Chondrocyte (in vitro differentiated cells): ENCODE measurements at regions not wholly inside any gene's neighbourhood (a gene's known extent, or its start where the extent isn't known, plus 50 kb on each side); places are given as distances from the start of the nearest gene placed in this dataset.
A peak's percentile ranks its signal among the peaks of the same experiment; 100 is the strongest.

Experiments
- DNase-seq: peaks from one replicate; pipeline ENCODE4 v3.0.0; 2021; ENCODE audit warnings: mixed read lengths, low spot score
- H3K27ac Mint-ChIP-seq: one replicate; pipeline ENCODE4 v1.8.0; 2021; ENCODE audit warnings: mild to moderate bottlenecking, moderate library complexity, mixed read lengths; ENCODE audit not compliant: unreplicated experiment
- H3K27me3 Mint-ChIP-seq: 2 replicates; pipeline ENCODE4 v1.8.0; 2021; ENCODE audit warnings: low read depth, mixed read lengths
- H3K36me3 Mint-ChIP-seq: 2 replicates; pipeline ENCODE4 v1.8.0; 2021; ENCODE audit warnings: low read depth, mixed read lengths
- H3K4me1 Mint-ChIP-seq: 2 replicates; pipeline ENCODE4 v1.8.0; 2021; ENCODE audit warnings: low read depth, mild to moderate bottlenecking, mixed read lengths
- H3K4me3 Mint-ChIP-seq: one replicate; pipeline ENCODE4 v1.8.0; 2021; ENCODE audit warnings: mild to moderate bottlenecking, moderate library complexity, mixed read lengths; ENCODE audit not compliant: unreplicated experiment
- H3K9me3 Mint-ChIP-seq: 2 replicates; pipeline ENCODE4 v1.8.0; 2021; ENCODE audit warnings: low read depth, mixed read lengths
- CTCF ChIP-seq: fragments of 200-600 bp; sonication (generic); IDR thresholded peaks from 2 replicates; pipeline ENCODE4 v1.5.0; 2021; ENCODE audit warnings: antibody characterized with exemption, mild to moderate bottlenecking, moderate library complexity

DNA sequence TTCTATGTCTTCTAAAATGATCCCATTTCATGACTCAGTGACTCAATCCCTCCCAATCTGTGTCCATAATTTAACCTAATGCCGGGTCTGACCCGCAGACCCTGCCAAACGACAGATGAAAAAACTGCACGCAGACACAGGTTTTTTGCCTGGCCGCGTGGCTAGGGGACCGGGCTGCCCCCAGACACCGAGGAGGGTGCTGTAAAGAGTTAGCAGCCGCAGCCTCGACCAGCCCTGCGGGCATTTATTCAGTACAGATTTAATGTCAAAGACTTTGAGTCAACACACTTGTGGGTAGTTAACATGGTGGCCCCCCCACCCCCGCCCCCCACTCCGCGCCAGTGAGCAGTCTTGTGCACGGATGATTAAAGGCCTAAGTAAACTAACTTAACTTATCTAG lies 1324.7 kb downstream of the GATA3 start:
- Mint-ChIP-seq H3K9me3 (peaks cover 3% of the 10 kb centered on the region), H3K27ac (no peak overlapping the region), H3K4me3 (no peak overlapping the region), H3K4me1 (no peaks in the 10 kb centered on the region), H3K27me3 (peaks cover 14% of the 10 kb centered on the region), H3K36me3 (no peaks in the 10 kb centered on the region)
- no peak for DNase-seq
- TF ChIP-seq CTCF = no peak

- Mint-ChIP-seq H3K9me3 (peaks cover 3% of the 10 kb centered on the region), H3K27me3 (peaks cover 16% of the 10 kb centered on the region), H3K36me3 (no peaks in the 10 kb centered on the region), H3K4me3 (no peak overlapping the region), H3K4me1 (no peaks in the 10 kb centered on the region), H3K27ac (no peak overlapping the region)
- no peak for DNase-seq
- TF ChIP-seq CTCF = no peak
Observed at GRCh38 chr10:9381733-9382532, 1327.4 kb downstream of the GATA3 start.

- Mint-ChIP-seq H3K9me3 (peaks cover 3% of the 10 kb centered on the region), H3K27me3 (peaks cover 16% of the 10 kb centered on the region), H3K36me3 (no peaks in the 10 kb centered on the region), H3K27ac (no peak overlapping the region), H3K4me1 (no peaks in the 10 kb centered on the region), H3K4me3 (no peak overlapping the region)
- DNase-seq = no peak
- no peak for TF ChIP-seq CTCF
Observed at GRCh38 chr10:9382533-9382866, 1328.0 kb downstream of the GATA3 start.

GRCh38 chr10:9390516-9390915 lies 1336.0 kb downstream of the GATA3 start:
- no peak for DNase-seq
- no peak for TF ChIP-seq CTCF
- peaks cover 2% of the 10 kb centered on the region for H3K27me3 Mint-ChIP-seq
- H3K9me3 Mint-ChIP-seq = peaks cover 11% of the 10 kb centered on the region
- H3K27ac Mint-ChIP-seq = peak overlapping the region; percentile 8
- H3K4me1 Mint-ChIP-seq = no peaks in the 10 kb centered on the region
- peaks cover 1% of the 10 kb centered on the region for H3K36me3 Mint-ChIP-seq
- H3K4me3 Mint-ChIP-seq = no peak overlapping the region

- Mint-ChIP-seq H3K27me3 (peaks cover 9% of the 10 kb centered on the region), H3K4me3 (no peak overlapping the region), H3K36me3 (no peaks in the 10 kb centered on the region), H3K4me1 (no peaks in the 10 kb centered on the region), H3K9me3 (no peaks in the 10 kb centered on the region), H3K27ac (no peak overlapping the region)
- no peak for DNase-seq
- no peak for TF ChIP-seq CTCF
Observed at GRCh38 chr10:9399275-9399983, 1344.9 kb downstream of the GATA3 start.
